ENCODE measurements at regions not wholly inside any gene's neighbourhood (a gene's known extent, or its start where the extent isn't known, plus 50 kb on each side); places are given as distances from the start of the nearest gene placed in this dataset.
"Not testable (repeated sequence)": the region's sequence is repeated elsewhere in the genome, so short reads cannot be mapped to it uniquely, and the experiment has no call there.

GRCh38 chr3:66644549-66644948 is 143.7 kb upstream of the LRIG1 start:
- Histone ChIP-seq H3K27me3 (no peaks in the 10 kb centered on the region), H3K27ac (no peak overlapping the region), H3K4me3 (no peak overlapping the region), H3K4me1 (ENCODE audit: insufficient read depth) (no peaks in the 10 kb centered on the region), H3K9me3 (no peaks in the 10 kb centered on the region), H3K36me3 (no peaks in the 10 kb centered on the region)
- intact Hi-C loops (cut with DNase I) = no loop called here
- TF ChIP-seq EP300 (IDR thresholded peaks at IDR 0.05) (no peak), POLR2A (IDR thresholded peaks at IDR 0.05) (no peak), CTCF (IDR thresholded peaks at IDR 0.05) (no peak)
- DNase-seq = no peak

- no peak for DNase-seq
- TF ChIP-seq EP300 (IDR thresholded peaks at IDR 0.05) (no peak), CTCF (IDR thresholded peaks at IDR 0.05) (no peak), POLR2A (IDR thresholded peaks at IDR 0.05) (no peak)
- no peak overlapping the region for H3K27ac ChIP-seq
- H3K36me3 ChIP-seq = no peaks in the 10 kb centered on the region
- H3K4me3 ChIP-seq = no peak overlapping the region
- 26 to 31% (median 31%) methylated on average over 1 of the region's 1 CpG for WGBS, 3 donors
- no peaks in the 10 kb centered on the region for H3K27me3 ChIP-seq
- H3K4me1 ChIP-seq (ENCODE audit: insufficient read depth) = no peaks in the 10 kb centered on the region
- H3K9me3 ChIP-seq = no peaks in the 10 kb centered on the region
- intact Hi-C loops (cut with DNase I) = no loop called here
Observed at GRCh38 chr3:66648975-66649374, 148.2 kb upstream of the LRIG1 start.

DNA sequence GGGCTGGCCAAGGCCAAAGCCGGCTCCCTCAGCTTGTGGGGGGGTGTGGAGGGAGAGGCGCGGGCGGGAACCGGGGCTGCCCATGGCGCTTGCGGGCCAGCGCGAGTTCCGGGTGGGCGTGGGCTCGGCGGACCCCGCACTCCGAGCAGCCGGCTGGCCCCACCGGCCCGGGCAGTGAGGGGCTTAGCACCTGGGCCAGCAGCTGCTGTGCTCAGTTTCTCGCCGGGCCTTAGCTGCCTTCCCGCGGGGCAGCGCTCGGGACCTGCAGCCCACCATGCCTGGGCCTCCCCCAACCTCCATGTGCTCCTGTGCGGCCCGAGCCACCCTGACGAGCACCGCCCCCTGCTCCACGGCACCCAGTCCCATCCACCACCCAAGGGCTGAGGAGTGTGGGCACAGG is 150.7 kb upstream of the LRIG1 start:
- H3K36me3 ChIP-seq; H3K4me3 ChIP-seq; H3K9me3 ChIP-seq; intact Hi-C loops (cut with DNase I); H3K27me3 ChIP-seq; H3K27ac ChIP-seq; H3K4me1 ChIP-seq (ENCODE audit: insufficient read depth); DNase-seq: not testable (repeated sequence)
- 92 to 99% (median 96%) methylated on average over 21 to 29 of the region's 29 CpGs for WGBS, 3 donors

DNA sequence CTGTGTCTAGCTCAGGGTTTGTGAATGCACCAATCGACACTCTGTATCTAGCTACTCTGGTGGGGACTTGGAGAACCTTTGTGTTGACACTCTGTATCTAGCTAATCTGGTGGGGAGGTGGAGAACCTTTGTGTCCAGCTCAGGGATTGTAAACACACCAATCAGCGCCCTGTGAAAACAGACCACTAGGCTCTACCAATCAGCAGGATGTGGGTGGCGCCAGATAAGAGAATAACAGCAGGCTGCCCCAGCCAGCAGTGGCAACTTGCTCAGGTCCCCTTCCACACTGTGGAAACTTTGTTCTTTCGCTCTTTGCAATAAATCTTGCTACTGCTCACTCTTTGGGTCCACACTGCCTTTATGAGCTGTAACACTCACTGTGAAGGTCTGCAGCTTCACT is 151.3 kb upstream of the LRIG1 start:
- H3K9me3 ChIP-seq = not testable (repeated sequence)
- 97 to 98% (median 98%) methylated on average over 4 of the region's 4 CpGs for WGBS, 3 donors

GRCh38 chr3:66655044-66655443 is 154.2 kb upstream of the LRIG1 start:
- Histone ChIP-seq H3K4me3 (no peak overlapping the region), H3K4me1 (ENCODE audit: insufficient read depth) (no peaks in the 10 kb centered on the region), H3K36me3 (no peaks in the 10 kb centered on the region), H3K27me3 (no peaks in the 10 kb centered on the region), H3K27ac (no peak overlapping the region), H3K9me3 (no peaks in the 10 kb centered on the region)
- WGBS, 3 donors = 85 to 91% (median 89%) methylated on average over 3 of the region's 3 CpGs
- DNase-seq = no peak
- TF ChIP-seq CTCF (IDR thresholded peaks at IDR 0.05) (no peak), EP300 (IDR thresholded peaks at IDR 0.05) (no peak), POLR2A (IDR thresholded peaks at IDR 0.05) (no peak)
- intact Hi-C loops (cut with DNase I) = no loop called here

More for the DNA sequence above, 151.3 kb upstream of the LRIG1 start:
- intact Hi-C loops (cut with DNase I); DNase-seq; H3K27me3 ChIP-seq; H3K4me3 ChIP-seq; H3K36me3 ChIP-seq; H3K27ac ChIP-seq; H3K4me1 ChIP-seq (ENCODE audit: insufficient read depth): not testable (repeated sequence)

GRCh38 chr3:66655671-66656070 is 154.8 kb upstream of the LRIG1 start:
- Histone ChIP-seq H3K4me1 (ENCODE audit: insufficient read depth) (no peaks in the 10 kb centered on the region), H3K27ac (no peak overlapping the region), H3K9me3 (no peaks in the 10 kb centered on the region), H3K27me3 (no peaks in the 10 kb centered on the region), H3K36me3 (no peaks in the 10 kb centered on the region), H3K4me3 (no peak overlapping the region)
- intact Hi-C loops (cut with DNase I) = no loop called here
- DNase-seq = no peak
- TF ChIP-seq EP300 (IDR thresholded peaks at IDR 0.05) (no peak), POLR2A (IDR thresholded peaks at IDR 0.05) (no peak)
- 80 to 91% (median 84%) methylated on average over 8 of the region's 8 CpGs for WGBS, 3 donors

Data from ovary (tissue), 7 donors.